Iris pigment epithelial cell (primary cell): ENCODE measurements at regions not wholly inside any gene's neighbourhood (a gene's known extent, or its start where the extent isn't known, plus 50 kb on each side); places are given as distances from the start of the nearest gene placed in this dataset.

Experiments
- DNase-seq: peaks from one replicate; pipeline ENCODE4 v3.0.0-alpha.2; 2011; ENCODE audit warnings: low read depth

DNA sequence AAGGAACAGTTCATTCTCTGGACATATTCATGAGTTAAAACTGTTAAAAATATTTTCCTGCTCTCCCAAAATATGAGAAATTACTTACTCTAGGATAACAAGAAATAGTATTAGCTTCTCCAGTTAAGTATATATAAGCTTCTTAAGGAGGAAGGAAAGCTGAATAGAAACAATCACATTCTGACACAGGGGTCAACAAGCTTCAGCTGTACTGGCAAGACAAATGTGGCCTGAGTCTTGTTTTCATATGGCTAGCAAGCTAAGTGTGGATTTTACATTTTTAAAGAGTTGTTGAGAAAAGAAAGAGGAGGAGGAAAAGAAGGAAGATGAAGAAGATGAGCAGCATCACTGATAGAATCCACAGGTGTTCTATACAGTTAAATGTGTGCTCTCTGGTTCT is 313.8 kb downstream of the ZPLD1 start:
- DNase-seq: no peak

- DNase-seq: no peak
Measured at GRCh38 chr3:102750322-102750721, 315.5 kb downstream of the ZPLD1 start.

- no peak for DNase-seq
Measured at GRCh38 chr3:102753901-102754300, 319.1 kb downstream of the ZPLD1 start.

DNA sequence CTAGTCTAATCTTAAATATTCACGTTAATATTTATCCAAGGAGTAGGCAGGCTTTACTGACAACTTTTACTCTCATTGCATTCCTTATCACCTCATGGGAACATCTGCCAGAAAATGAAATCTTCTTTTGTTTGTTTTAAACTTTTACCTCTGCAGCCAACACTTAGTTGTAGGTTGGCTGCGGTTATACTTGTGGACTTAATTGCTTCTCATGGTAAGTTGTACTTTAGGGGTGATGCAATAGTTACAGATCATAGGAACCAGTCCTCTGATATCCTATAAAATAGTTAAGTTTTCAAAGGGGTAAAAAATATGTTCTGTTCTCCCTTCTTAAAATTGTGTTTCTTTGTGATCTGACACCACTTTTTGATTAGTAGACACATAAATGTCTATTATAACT is 321.9 kb downstream of the ZPLD1 start:
- no peak for DNase-seq

GRCh38 chr3:102757950-102758349 is 323.1 kb downstream of the ZPLD1 start:
- DNase-seq: no peak

DNA sequence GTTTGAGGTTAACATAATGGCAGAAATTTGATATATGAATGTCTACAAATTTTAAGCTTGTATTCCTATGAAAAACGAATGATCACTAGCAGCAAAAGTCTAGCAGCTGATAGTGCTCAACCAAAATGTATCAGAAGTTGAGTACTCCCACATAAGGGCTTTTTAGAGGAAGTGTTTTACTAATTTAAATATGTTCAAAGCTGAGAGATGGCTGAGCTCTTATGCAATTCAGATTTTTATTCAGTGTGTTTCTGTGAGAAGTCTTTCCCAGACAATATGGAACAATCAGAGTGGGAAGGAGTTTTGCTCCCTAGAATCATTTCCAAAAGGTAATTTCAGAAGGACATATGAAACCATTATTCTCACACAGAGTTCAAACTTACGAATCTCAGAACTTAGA is 327.0 kb downstream of the ZPLD1 start:
- DNase-seq: no peak

DNA sequence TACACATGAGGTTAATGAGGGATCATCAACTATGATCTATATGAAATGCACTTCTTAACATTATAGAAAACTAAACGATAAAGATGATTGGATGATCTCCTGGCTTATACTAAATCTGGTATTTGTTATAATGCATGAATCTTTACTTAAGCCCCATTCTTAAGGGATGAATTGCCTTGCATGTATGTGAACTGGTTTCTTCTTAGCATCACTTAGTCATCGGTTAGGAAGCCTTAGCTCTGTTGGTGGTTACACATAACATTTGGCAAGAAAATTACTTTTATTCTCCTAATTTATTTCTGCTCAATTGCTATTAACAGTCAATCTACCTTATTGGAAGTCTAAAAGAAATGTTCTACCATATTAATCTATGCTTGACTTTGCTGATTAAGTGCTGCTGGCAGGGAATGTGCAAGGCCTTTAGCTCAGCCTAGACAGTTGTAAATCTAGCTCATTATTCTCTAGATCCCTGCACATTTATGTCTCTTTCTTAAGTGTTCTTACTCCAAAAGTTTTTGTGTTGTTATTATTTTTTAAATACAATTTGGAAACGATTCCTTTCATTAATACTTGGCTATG is 356.0 kb downstream of the ZPLD1 start:
- DNase-seq: peak; percentile 45

GRCh38 chr3:102791641-102792589 is 357.1 kb downstream of the ZPLD1 start:
- DNase-seq: peak; percentile 2

DNA sequence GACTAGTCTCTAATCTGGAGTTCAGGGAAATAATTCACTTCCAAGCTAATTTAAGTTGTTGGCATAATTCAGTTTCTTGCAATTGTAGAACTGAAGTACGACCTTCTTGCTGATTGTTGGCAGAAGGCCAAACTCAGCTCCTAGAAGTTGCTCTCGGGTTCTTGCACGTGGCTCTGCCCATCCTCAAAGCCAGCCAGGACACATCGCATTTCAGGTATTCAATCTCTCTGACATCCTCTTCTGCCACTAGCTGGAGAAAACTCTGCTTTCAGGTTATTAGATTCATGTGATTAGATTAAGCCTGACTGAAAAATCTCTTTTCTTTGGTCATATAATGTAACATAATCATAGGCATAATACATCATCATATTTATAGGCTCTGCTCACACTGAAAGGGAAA is 362.0 kb downstream of the ZPLD1 start:
- no peak for DNase-seq

- no peak for DNase-seq
Measured at GRCh38 chr3:102802819-102803420, 368.1 kb downstream of the ZPLD1 start.

DNA sequence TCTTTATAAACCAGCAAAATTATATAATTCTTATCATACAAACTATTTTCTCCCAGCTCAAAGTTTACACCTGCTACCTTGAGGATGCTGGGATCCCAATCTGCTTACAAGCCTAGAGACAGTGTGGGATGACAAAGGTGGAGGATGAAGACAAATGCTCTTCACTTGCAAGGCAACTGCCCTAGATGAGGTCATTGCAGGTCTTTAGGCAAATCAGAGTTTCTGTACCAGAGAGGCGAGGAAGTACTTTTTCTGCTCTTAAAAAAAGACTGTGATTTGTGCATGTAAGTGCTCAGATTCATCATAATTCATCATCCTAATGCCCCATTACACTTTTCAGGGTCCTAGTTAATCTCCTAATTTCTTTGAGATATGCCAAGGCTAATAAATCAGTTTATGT is 376.1 kb downstream of the ZPLD1 start:
- no peak for DNase-seq

DNA sequence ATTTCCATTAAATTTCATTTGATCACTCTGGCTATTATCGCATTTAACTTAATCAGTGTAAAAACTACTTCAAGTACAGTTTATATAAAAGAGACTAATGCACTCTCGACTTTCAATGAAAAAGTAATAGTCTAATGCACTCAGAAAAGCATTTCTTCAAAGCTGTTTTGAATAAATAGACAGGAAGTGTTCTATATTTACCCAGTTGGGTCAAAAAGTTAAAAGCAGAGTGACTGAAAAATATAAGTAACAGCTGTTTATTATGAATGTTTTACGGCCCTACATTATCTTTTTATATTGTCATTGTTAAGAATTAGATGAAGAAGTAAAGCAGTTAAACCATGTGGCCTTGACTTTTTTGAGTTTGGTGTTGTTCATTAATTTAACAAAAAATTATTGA is 391.8 kb downstream of the ZPLD1 start:
- no peak for DNase-seq

DNA sequence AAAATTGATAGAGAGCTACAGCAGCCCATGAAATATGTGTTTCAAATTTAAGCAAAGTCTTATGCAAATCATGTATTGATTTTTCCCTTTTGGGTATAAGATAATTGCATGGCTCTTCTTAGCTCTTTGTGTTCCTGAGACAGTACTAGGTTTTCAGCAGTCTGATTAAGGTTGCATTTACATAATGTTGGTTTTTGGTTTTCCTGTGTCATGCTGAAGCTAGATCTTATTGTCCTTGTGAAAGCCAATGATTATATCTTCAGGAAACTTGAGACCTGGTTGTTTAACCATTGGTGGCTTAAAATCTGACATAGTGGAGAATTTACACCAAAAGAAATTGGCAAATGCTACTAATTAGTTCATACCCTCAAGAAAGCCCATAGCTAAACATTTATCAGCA is 392.6 kb downstream of the ZPLD1 start:
- DNase-seq: no peak

DNA sequence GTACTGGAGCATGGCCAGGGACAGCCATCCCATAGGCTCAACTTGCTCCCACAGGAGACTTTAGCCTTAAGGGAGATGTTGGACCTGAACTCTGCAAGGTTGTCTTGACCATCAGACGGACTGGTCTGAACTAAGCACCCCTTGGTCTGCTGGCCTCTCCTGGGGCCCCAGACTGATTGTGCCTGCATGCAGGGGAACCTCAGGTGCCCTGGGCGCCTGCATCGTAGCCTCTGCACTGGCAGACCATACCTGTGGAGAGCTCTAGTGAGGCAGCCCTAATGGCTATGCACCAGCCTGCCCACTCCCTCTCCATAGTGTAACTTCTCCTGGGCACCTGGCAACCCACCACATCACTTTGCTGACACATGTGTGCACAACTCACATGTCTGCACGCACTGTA is 395.6 kb downstream of the ZPLD1 start:
- no peak for DNase-seq

DNA sequence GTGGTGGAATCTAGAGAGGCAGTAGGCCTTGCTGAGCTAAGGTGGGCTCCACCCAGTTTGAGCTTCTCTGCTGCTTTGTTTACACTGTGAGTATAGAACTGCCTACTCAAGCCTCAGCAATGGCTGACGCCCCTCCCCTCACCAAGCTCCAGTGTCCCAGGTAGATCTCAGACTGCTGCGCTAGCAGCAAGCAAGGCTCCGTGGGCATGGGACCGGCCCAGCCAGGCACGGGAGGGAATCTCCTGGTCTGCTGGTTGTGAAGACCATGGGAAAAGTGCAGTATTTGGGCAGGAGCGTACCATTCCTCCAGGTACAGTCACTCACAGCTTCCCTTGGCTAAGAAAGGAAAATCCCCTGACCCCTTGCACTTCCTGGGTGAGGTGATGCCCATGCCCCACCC is 407.1 kb downstream of the ZPLD1 start:
- DNase-seq: no peak

GRCh38 chr3:102866845-102867244 is 432.0 kb downstream of the ZPLD1 start:
- DNase-seq: no peak

GRCh38 chr3:102883515-102883914 is 448.7 kb downstream of the ZPLD1 start:
- DNase-seq: no peak

DNA sequence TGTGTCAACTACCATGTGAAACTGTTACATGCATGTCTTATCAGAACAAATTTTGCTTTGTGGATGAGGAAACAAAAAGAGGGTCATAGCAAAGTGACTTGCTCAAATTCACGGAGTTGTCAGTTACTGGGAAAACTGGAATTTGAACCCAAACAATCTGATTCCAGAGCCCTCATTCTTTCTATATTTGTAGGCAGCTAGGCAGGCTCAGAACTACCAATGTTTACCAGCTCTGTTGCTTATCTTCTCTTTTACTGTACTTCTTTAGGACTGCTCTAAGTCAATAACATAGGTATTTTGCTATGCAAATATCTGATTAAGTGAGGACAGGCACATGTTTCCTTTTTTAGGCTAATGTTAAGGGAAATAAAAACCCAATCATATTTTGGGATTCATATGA is 450.5 kb downstream of the ZPLD1 start:
- DNase-seq: no peak

DNA sequence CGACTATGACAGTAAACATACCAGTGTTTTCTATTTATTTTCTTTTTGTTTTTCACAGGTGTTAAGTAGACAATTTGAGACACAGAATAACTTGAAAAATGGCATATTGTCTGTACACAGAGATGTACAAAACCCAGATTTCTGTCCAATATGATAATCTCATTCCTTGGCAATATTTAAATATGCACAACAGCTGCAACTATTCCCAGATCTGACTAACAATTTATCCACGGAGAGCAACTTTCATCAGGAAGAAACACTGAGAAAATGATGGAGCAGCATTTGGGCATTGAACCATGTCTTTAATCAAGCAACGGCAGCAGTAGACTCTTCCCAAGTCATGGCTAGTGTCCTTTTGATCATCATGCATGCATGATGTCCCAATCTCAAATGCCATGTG is 452.6 kb downstream of the ZPLD1 start:
- DNase-seq: no peak

GRCh38 chr3:102896851-102897621 is 462.2 kb downstream of the ZPLD1 start:
- DNase-seq: peak; percentile 17

DNA sequence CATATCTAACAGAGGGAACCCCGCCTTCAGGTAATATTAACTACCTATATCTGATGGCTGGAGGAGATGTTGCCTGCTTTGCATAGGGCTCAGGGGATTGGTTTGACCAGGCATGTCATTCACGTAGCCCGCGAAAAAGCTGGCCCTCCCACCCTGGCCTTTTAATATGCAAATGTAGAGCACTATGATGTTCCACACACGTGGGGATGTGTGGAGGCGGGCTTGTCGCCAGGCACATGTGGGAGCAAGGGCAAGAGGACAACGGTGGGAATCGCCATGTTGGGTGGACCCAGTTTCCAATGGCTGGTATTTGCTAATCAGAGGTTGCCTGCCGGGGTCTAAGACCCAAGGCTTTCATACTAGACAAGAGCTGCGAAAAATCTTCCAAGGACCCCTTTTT is 469.8 kb downstream of the ZPLD1 start:
- DNase-seq: no peak

DNA sequence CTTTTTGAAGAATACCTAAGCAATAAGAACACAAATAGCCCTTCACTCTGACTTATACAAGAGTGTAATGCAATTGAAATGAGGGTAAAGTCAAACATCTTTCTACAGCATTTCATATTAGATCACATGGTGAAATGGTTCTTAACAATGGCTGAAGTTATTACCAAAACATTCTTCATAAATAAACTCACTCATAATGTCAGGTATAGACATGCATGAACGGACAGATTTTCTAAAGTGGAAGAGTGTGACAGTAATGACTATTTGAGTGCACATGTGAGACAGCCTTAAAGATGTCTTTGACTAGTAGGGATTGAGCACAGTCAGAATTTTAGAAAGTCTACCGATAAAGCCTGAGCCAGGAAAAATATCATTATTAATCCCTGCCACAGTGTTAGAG is 471.0 kb downstream of the ZPLD1 start:
- DNase-seq: no peak

GRCh38 chr3:102906818-102907217 is 472.0 kb downstream of the ZPLD1 start:
- no peak for DNase-seq
